Heart left ventricle (tissue), 16 donors: ENCODE measurements at regions not wholly inside any gene's neighbourhood (a gene's known extent, or its start where the extent isn't known, plus 50 kb on each side); places are given as distances from the start of the nearest gene placed in this dataset.
"Not testable (repeated sequence)": the region's sequence is repeated elsewhere in the genome, so short reads cannot be mapped to it uniquely, and the experiment has no call there.

ENCODE experiments used
- ATAC-seq, 4 donors: fragments of 200-7000 bp; cut with Tn5 transposase; one replicate each; pipeline ENCODE4 v1.9.1; 2020 to 2022; ENCODE audit warnings: moderate library complexity in 4 of 4, mild to moderate bottlenecking in 3 of 4, moderate number of reproducible peaks in 1 of 4
- DNase-seq, 5 donors: peaks; one replicate each; pipeline ENCODE4 v3.0.0-alpha.2; 2020
- H3K27ac ChIP-seq, 12 donors: fragments of 200-600 bp; sonication (generic) in 4 of 12; one replicate each; pipeline versions ENCODE4 v1.5.0 to v1.8.0; 2016 to 2022; ENCODE audit warnings: mild to moderate bottlenecking in 2 of 12
- H3K27me3 ChIP-seq, 9 donors: fragments of 200-600 bp; sonication (generic) in 2 of 9; one replicate each; pipeline versions ENCODE4 v1.5.1 to v1.8.0; 2016 to 2022; ENCODE audit warnings: mild to moderate bottlenecking in 3 of 9
- H3K36me3 ChIP-seq, 9 donors: fragments of 200-600 bp; sonication (generic) in 2 of 9; one replicate each; pipeline versions ENCODE4 v1.5.0 to v1.8.0; 2018 to 2022; ENCODE audit warnings: mild to moderate bottlenecking in 2 of 9
- H3K4me1 ChIP-seq, 12 donors: fragments of 200-600 bp; sonication (generic) in 4 of 12; one replicate each; pipeline versions ENCODE4 v1.5.0 to v1.8.0; 2016 to 2022; ENCODE audit warnings: mild to moderate bottlenecking in 3 of 12
- H3K4me3 ChIP-seq, 12 donors: fragments of 200-600 bp; sonication (generic) in 4 of 12; one replicate each; pipeline versions ENCODE4 v1.5.0 to v1.8.0; 2017 to 2022; ENCODE audit warnings: mild to moderate bottlenecking in 9 of 12, moderate library complexity in 4 of 12
- H3K9me3 ChIP-seq, 12 donors: fragments of 200-600 bp; sonication (generic) in 4 of 12; one replicate each; pipeline versions ENCODE4 v1.5.0 to v1.8.0; 2016 to 2022; ENCODE audit warnings: mild to moderate bottlenecking in 1 of 12
- POLR2A ChIP-seq, 2 donors: fragments of 450-650 bp; IDR thresholded peaks; one replicate each; pipeline ENCODE4 v1.6.1; 2017; ENCODE audit warnings: antibody characterized with exemption in 2 of 2, mild to moderate bottlenecking in 2 of 2, moderate library complexity in 2 of 2
- WGBS, 4 donors: extraction: QIAGEN DNeasy Blood & Tissue Kit in 2 of 4; methylation state at CpG; one replicate each; pipeline versions ENCODE4 v1.1.5 to v1.1.7; 2013 to 2018; 5-methylcytosine and 5-hydroxymethylcytosine counted together
- intact Hi-C, 10 donors: fragments of 100-400 bp; cut with DNase I; formaldehyde crosslinking; loops; one replicate each; pipeline versions ENCODE4 v1.11.1 to v1.14.2; 2022
- TF ChIP-seq, protein P1 (sequence below), 12 donors: fragments of 200-600 bp; sonication (generic) in 4 of 12; IDR thresholded peaks; one replicate each; pipeline versions ENCODE4 v1.5.0 to v1.8.0; 2018 to 2022; ENCODE audit warnings: antibody characterized with exemption in 12 of 12, mild to moderate bottlenecking in 5 of 12
- donor health status: ischemic (EF 13 %, LVEDD 7.1; RV severe dilation, severe dysfunction).
- donor health status: healthy with polysubstance abuse.
- donor health status: DM: no; HTN: yes; CAD: no.
- donor health status: DM: no; HTN: no; CAD: no.
- donor health status: ischemic (EF 25% LVEDD 6.9; RV normal size, moderate dysfunction).
- donor health status: ischemic (EF 25% LVEDD 5.7; RV mildly dilated, moderate dysfunction).
- donor health status: healthy.
- donor health status: DM: yes; HTN: yes; CAD: no.
- donor health status: ischemic (EF 35%, LVEDD 5.7; RV mildly dilated, moderate dysfunction).
- donor health status: nonischemic (EF 11% LVEDD 7.7; RV severe dilation, severe dysfunction).
- donor health status: DM: yes; HTN: yes; CAD: no.
- donor health status: PGD.
- donor health status: ischemic (EF 29% LVEDD 5.4; RV normal size, mild dysfunction).
- donor health status: nonischemic (EF 23%, LVEDD 6.1; RV moderate dilation, normal function).

DNA sequence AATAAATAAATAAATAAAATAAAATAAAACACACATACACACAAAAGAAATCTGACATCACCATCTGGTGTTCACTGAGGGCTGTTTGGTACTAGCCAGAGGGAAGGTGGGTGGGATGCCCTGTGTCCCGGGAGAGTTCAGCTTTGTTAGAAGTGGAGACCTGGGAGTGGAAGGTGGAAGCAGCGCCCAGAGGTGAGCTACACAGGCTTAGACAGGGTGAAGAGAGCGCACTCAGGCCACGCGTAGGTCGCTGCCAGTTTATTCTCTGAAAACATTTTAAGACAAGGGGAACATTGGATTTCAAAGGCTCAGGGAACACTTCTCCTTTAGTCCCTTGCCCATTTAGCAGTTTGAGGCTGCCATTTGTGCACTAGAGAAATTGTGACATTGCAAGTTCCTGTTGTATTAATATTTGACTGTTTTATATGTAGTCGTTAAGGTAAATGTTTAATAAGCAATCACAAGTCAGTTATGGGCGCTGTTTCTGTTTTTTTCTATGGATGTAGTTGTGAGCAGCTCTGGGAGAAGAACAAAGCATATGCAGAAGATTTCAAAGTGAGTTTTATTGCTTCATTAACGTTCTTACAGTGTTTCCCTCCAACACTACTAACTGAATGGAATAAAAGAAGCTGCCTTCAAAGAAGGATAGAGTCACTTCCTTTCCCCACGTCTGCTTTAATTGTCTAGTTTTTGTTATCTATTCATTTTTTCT lies 405.5 kb upstream of the NR3C2 start:
- H3K27ac ChIP-seq: no peak overlapping the region
- no peak for DNase-seq
- H3K9me3 ChIP-seq: no peaks in the 10 kb centered on the region
- TF ChIP-seq, protein P1, sequence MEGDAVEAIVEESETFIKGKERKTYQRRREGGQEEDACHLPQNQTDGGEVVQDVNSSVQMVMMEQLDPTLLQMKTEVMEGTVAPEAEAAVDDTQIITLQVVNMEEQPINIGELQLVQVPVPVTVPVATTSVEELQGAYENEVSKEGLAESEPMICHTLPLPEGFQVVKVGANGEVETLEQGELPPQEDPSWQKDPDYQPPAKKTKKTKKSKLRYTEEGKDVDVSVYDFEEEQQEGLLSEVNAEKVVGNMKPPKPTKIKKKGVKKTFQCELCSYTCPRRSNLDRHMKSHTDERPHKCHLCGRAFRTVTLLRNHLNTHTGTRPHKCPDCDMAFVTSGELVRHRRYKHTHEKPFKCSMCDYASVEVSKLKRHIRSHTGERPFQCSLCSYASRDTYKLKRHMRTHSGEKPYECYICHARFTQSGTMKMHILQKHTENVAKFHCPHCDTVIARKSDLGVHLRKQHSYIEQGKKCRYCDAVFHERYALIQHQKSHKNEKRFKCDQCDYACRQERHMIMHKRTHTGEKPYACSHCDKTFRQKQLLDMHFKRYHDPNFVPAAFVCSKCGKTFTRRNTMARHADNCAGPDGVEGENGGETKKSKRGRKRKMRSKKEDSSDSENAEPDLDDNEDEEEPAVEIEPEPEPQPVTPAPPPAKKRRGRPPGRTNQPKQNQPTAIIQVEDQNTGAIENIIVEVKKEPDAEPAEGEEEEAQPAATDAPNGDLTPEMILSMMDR (IDR thresholded peaks at IDR 0.05): no peak
- TF ChIP-seq POLR2A (IDR thresholded peaks at IDR 0.05): no peak
- H3K4me1 ChIP-seq: peaks cover 0 to 9% (median 1%) of the 10 kb centered on the region in 12 donors
- H3K36me3 ChIP-seq: no peaks in the 10 kb centered on the region
- ATAC-seq: no peak
- no peak overlapping the region for H3K4me3 ChIP-seq
- intact Hi-C loops: no loop called here
- WGBS, 4 donors: 89 to 90% (median 90%) methylated on average over 10 of the region's 10 CpGs
- no peaks in the 10 kb centered on the region for H3K27me3 ChIP-seq

DNA sequence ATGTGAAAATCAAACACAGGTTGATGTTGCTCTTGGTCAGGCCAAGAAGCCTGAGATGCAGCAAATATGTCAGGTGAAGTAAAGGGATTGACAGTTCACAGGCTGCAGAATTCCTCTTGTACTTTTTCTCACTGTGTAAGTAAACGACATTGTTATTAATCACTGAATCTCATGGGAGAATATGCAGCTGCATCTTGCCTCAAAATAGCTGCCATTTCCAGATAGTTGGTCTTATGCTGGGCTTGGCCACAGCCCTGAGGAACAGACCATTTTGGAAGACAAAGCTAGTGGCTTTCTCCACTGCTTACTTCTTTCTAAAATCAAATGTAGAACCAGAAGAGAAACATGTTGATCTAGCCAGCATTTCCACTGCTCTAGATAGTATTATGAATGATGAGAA lies 403.4 kb upstream of the NR3C2 start:
- no peaks in the 10 kb centered on the region for H3K36me3 ChIP-seq
- no peak overlapping the region for H3K4me3 ChIP-seq
- H3K27me3 ChIP-seq: no peaks in the 10 kb centered on the region
- H3K9me3 ChIP-seq: no peaks in the 10 kb centered on the region
- ATAC-seq (no peak), DNase-seq (no peak)
- no peak overlapping the region for H3K27ac ChIP-seq
- TF ChIP-seq POLR2A (IDR thresholded peaks at IDR 0.05): no peak
- TF ChIP-seq, protein P1 (IDR thresholded peaks at IDR 0.05): no peak
- intact Hi-C loops: no loop called here
- WGBS, 4 donors: 10 to 35% (median 28%) methylated on average over 1 of the region's 1 CpG
- peaks cover 0 to 9% (median 0%) of the 10 kb centered on the region in 12 donors for H3K4me1 ChIP-seq

DNA sequence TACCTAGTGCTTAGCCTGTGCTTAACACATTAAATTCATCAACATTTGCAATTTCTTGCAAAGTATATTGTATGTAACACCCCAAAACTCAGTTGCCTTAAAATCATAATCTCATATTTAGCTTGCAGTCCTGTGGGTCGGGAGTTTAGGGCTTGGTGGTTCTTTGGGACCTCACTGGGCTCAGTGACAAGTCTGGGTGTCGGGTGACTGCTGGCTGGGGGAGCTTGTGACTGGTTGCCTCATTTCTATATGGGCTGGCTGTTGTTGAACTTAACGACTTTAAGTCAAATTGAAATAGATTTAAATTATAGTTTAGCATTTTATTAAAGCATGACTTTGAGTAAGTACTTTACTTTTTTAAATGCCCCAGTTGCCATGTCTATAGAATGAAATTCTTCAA lies 401.4 kb upstream of the NR3C2 start:
- ATAC-seq: no peak
- no peak for DNase-seq
- Histone ChIP-seq H3K4me3 (no peak overlapping the region), H3K4me1 (peaks cover 0 to 9% (median 0%) of the 10 kb centered on the region in 12 donors), H3K9me3 (no peaks in the 10 kb centered on the region), H3K36me3 (no peaks in the 10 kb centered on the region), H3K27ac (no peak overlapping the region), H3K27me3 (no peaks in the 10 kb centered on the region)
- 79 to 89% (median 86%) methylated on average over 3 of the region's 3 CpGs for WGBS, 4 donors
- no peak for TF ChIP-seq POLR2A (IDR thresholded peaks at IDR 0.05)
- TF ChIP-seq, protein P1 (IDR thresholded peaks at IDR 0.05): no peak
- intact Hi-C loops: no loop called here

DNA sequence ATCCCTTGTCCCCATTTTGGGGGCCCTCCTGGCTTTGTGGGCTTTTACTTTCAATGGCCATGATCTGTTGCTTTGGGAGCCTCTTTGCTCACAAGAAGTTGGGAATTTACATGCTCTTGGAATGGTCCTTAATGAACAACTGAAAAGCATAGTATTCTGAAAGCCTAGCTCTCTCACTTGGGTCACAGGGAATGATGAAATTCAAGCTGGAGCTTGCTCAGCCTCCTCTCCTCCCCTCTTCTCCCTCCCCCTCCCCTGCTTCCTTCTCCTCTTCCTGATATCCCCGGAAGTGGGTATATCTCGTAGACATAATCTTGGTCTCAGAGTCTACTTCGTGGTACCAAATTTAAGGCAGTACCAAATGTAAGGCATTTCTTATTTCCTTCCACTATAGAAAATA lies 400.6 kb upstream of the NR3C2 start:
- H3K4me3 ChIP-seq: no peak overlapping the region
- no peaks in the 10 kb centered on the region for H3K27me3 ChIP-seq
- H3K27ac ChIP-seq: no peak overlapping the region
- no peak for ATAC-seq
- H3K9me3 ChIP-seq: no peaks in the 10 kb centered on the region
- no peak for TF ChIP-seq POLR2A (IDR thresholded peaks at IDR 0.05)
- TF ChIP-seq, protein P1 (IDR thresholded peaks at IDR 0.05): no peak
- H3K4me1 ChIP-seq: peaks cover 0 to 9% (median 0%) of the 10 kb centered on the region in 12 donors
- intact Hi-C loops: no loop called here
- H3K36me3 ChIP-seq: no peaks in the 10 kb centered on the region
- no peak for DNase-seq
- 61 to 78% (median 69%) methylated on average over 3 of the region's 3 CpGs for WGBS, 4 donors

DNA sequence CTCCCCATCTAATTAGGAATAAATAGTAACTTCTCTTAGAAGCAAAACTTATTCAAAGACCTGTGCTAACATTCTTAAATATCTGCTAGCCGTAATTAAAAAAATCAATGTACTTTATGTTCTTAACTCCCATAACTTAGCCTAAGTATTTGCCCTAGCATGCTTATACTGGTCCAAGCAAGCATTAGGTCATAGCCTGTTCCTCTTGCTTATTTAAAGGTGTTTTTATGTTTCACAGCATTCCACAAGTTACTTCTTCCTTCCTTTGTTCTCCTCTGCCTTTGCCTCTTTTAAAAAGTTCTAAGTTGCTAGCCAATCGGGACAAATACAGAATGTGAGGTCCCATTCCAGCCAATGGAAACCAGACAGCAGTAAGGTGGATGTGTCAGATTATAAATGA lies 395.4 kb upstream of the NR3C2 start:
- intact Hi-C loops: loop anchor here in 1 of 10 donors (10.0 kb wide), 1 partner anchor 1213 kb away; no protein-coding TSS in a partner anchor
- WGBS, 4 donors: 90 to 95% (median 94%) methylated on average over 2 of the region's 2 CpGs
- not testable (repeated sequence) for H3K9me3 ChIP-seq, H3K27ac ChIP-seq, H3K36me3 ChIP-seq, H3K27me3 ChIP-seq, H3K4me1 ChIP-seq, ATAC-seq, DNase-seq, H3K4me3 ChIP-seq
